ENCODE measurements at regions not wholly inside any gene's neighbourhood (a gene's known extent, or its start where the extent isn't known, plus 50 kb on each side); places are given as distances from the start of the nearest gene placed in this dataset.

GRCh38 chr5:23014266-23014665, 161.1 kb upstream of the CDH12 start:
- no peak for TF ChIP-seq CTCF (conservative IDR thresholded peaks at IDR 0.05; ENCODE audit: low read depth, low read length)
- TF ChIP-seq EZH2phosphoT487 (IDR thresholded peaks at IDR 0.05; ENCODE audit: borderline replicate concordance, low read length), result no peak
- TF ChIP-seq EZH2 (IDR thresholded peaks at IDR 0.05; ENCODE audit: low read length, unreplicated experiment), result no peak

All from PC-3 (cell line).